ENCODE measurements at regions not wholly inside any gene's neighbourhood (a gene's known extent, or its start where the extent isn't known, plus 50 kb on each side); places are given as distances from the start of the nearest gene placed in this dataset.
"Not testable (repeated sequence)": the region's sequence is repeated elsewhere in the genome, so short reads cannot be mapped to it uniquely, and the experiment has no call there.

DNA sequence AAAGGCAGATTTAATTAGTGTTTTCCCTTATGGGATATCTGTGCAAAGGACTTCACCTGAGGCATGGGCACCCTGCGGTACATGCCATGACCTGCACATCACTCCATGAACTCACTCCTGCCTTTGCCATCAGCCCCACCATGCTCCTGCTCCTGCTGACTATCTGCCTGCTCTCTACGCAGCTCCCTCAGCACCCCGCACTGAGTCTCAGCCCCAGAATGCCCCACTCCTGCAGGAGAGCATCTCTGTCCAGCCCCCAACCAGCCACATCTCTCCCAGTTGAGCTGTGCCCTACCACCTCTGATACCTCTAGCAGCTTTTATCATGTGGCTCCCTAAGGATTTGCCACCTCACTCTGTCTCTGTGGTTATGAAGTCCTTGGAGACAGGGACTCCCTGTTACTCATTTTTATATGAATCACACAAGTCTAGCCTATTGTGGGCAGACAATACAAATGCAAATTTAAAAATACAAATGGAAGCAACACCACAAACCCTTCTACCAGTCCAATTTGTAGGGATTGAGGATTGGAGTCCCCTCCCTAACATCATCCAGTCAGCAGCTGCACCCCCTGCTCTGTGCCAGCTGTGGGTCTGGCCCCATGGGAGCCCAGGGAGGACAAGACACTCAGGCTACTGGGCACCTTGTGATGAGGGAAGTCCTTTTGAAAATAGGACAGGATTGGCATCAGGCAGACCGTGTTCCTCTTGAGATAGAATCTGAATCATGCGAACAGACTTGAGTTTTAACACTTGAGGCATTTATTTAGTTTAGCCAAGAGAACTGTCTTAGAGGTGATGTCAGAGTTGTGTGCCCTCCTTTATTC lies 689.6 kb upstream of the HS6ST1 start:
- DNase-seq: no peak

DNA sequence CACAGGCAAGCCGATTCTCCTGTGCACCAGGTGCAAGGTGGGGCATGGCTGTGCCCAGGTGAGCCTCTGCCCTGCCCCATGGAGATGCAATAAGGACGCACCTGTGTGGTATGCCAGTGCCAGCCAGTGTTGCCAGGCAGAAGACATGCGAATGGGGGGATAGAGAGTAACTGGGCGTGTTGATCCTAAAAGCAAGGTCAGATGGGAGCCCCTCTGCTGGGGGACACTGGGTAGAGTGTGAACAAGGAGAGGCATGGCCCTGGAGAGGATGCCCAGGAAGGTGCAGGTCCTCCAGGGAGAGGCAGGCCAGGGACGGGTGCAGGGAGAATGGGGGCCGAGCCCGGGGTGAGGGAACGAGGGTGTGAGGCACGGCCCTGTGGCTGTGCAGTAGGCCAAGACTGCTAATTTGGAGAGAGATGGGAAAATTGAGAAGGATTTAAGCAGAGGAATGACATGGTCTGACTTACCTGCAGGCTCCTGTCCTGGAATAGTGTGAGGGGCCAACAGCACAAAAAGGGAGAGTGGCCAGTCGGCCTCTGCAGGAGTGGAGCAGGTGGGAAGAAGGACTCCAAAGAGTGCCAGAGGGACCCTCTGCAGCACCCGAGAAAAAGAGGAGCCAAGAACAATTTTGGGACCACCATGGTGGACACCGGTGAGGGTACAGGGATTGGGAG lies 690.4 kb upstream of the HS6ST1 start:
- no peak for DNase-seq

DNA sequence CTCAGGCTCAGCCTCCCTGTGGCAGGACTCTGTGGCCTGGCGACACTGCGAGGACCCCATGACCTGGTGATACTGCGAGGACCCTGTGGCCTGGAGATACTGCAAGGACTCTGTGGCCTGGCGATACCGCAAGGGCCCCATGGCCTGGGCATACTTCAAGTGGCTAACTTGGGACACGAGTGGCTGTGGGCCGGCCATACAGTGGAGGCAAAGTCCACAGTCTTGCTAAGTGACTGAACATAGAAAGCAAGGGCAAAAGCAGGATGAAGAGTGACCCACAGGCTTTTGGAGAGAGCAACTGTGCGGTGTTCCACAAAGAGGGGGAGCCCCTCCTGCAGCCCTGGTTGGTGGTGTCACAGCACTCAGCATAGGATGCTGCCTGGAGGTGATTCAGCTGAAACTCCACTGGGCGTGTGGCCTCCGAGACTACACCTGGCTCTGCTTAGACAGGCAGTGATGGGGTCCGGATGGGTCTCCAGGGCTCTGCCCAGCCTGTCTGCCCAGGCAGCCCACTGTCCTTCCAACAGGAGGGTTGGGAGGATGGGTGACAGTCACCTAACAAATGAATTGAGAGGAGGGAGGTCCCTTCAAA lies 691.0 kb upstream of the HS6ST1 start:
- DNase-seq: no peak

DNA sequence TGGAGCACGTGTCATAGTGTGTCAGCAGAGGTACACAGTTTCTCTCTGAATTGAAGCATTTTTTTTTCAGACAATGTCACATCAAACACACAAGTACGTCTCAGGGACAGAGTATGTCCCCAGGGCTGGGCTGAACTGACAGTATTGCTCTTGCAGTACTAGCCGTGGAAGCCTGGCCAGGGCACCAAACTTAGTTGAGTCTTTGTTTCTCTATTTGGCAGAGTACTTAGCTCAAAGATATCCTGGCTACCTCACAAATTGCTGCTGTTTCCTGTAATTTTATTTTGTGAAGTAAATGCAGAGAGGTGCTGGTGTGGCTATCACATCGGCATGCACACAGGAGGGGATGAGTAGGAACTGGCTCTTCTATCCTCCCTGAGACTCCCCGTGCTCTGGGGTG lies 691.6 kb upstream of the HS6ST1 start:
- DNase-seq: no peak

DNA sequence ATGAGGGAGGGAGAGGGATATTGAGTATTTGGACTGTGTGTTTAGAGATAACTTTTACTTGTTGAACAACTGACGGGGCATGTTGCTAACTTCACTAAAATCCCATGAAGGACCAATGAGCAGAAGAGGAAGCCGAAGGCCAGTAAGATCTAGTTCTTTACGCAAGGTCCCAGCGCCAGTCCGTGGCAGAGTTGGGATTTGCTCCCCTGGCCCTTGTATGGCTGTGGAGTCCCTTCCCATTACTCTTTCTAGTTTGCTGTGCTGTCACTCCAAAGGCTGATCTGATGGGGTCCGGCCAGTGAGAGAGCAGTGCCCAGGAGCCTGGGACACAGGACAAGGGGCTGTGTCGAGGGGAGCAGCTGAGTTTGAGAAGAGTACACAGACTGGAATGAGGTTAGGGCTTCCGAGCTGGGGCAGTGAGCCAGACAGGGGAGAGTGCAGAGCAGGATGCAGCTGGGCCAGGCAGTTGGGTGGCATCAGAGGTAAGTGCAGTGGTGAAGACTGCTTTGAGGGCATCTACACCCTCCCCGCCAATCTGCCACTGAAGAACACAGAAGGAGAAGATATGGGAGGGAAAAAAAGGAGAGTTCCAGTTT lies 692.9 kb upstream of the HS6ST1 start:
- DNase-seq: no peak

DNA sequence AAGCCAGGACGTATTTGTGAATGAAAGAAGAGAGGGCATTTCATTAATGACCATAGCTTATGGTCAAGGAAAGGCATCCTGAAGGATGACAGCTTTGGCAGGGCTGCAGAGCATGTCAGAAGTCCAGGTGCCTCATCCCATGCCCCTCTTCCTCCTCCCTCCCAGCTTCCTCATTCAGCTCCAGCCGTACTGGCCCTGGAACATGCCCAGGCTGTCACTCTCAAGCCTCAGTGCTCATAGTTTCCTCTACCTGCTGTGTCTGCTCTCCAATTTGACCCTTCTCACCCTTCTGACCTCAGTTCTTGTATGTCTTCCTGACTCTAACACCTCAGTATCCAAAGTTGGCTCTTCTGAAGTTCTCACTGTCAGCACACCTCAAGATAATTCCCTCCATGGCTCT lies 695.8 kb upstream of the HS6ST1 start:
- no peak for DNase-seq

DNA sequence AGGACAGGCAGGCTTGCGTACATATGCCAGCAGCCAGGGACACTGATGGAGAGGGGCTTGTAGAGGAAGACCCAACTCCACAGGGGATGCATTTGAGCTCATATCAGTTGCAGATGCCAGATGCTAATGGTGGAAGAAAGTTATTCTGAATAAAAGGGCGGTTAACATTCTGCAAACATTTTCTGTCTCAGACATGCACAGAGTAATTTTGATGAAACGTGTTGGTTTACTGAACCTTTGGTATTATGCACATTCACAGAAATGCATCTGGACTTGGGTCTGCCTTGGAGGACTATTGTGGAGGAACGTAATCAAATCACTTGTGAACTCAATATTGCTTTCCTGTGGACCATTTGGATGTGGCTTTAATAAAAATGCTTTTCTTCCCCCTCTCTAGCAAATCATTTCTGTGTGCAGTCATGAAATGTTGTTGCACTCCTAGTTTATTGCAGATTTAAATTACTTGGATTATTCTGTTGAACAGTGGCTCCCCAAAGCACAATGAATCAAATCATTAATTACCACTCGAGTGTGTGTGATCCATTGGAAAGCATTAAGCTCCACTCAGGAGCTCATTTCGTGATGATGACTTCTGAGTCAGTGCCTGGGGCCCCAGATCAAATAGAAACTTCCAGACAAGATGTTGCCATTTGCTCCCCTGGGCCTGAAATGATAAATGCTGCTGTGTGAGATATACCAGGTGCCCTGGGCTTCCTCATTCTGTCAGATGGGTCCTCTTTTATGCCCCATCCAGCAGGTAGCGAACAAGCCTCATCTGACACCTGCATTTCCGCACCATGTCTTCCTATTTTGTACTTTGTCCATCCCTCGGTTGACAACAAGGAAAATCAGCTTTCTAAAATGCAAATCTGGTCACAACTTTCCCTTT lies 697.0 kb upstream of the HS6ST1 start:
- DNase-seq: no peak

DNA sequence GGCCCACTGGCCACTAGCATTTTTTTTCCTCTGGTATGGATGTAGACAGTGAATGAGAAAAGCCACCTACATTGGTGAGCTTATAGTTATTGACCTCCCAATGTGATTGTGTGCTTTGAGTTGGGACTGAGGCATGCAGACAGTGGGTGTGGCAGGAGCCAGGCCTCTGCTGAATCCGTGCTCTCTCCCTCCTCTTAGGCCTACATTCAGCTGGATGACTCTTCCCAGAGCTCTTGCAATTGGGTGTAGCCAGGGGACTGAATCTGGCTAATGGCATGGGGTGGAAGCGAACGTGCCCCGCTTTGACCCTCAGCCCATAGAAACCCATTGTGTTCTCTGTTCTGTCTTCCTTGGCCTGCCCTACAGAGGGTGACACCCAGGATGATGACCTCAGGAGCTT lies 698.3 kb upstream of the HS6ST1 start:
- no peak for DNase-seq

DNA sequence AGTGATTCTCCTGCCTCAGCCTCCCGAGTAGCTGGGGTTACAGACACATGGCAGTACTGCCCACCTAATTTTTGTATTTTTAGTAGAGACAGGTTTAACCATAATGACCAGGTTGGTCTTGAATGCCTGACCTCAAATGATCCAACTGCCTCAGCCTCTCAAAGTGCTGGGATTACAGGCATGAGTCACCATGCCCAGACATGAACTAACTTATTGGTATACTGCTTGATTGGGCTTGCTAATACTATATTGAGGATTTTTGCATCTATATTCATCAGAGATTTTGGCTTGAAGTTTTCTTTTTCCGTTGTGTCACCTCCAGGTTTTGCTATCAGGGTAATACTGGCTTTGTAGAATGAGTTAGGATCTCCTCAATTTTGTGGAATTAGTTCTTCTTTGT lies 706.1 kb upstream of the HS6ST1 start:
- DNase-seq: no peak

DNA sequence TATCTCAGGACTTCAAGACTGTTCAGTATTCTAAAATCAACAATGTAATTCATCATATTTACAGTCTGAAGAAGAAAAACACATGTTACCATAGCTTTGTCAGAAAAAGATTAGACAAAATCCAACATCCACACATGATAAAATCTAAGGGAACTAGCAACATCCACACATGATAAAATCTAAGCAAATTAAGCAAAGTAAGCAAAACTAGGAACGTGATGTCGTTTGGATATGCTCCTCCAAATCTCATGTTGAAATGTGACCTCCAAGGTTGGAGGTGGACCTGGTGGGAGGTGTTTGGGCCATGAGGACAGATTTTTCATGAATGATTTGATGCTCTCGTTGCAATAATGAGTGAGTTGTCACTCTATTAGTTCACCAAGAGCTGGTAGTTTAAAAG lies 717.3 kb upstream of the HS6ST1 start:
- no peak for DNase-seq

DNA sequence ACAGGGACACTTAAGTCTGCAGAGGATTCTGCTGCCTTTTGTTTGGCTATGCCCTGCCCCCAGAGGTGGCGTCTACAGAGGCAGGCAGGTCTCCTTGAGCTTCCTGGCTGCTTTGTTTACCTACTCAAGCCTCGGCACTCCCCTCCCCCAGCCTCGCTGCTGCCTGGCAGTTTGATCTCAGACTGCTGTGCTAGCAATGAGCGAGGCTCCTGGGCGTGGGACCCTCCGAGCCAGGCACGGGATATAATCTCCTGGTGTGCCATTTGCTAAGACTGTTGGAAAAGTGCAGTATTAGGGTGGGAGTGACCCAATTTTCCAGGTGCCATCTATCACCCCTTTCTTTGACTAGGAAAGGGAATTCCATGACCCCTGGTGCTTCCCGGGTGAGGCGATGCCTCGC lies 725.0 kb upstream of the HS6ST1 start:
- not testable (repeated sequence) for DNase-seq

DNA sequence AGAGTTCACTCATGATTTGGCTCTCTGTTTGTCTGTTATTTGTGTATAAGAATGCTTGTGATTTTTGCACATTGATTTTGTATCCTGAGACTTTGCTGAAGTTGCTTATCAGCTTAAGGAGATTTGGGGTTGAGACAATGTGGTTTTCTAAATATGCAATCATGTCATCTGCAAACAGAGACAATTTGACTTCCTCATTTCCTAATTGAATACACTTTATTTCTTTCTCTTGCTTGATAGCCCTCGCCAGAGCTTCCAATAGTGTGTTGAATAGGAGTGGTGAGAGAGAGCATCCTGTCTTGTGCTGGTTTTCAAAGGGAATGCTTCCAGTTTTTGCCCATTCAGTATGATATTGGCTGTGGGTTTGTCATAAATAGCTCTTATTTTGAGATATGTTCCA lies 727.8 kb upstream of the HS6ST1 start:
- not testable (repeated sequence) for DNase-seq

DNA sequence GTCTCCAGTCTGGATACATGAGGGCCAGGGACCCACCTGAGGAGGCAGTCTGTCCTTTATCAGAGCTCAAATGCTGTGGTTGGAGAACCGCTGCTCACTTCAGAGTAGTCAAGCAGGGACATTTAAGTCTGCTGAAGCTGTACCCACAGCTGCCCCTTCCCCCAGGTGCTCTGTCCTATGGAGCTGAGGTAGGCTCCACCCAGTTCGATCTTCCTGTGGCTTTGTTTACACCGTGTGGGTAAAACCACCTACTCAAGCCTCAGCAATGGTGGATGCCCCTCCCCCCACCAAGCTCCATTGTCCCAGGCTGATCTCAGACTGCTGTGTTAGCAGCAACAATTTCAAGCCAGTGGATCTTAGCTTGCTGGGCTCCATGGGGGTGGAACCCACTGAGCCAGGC lies 731.4 kb upstream of the HS6ST1 start:
- no peak for DNase-seq

DNA sequence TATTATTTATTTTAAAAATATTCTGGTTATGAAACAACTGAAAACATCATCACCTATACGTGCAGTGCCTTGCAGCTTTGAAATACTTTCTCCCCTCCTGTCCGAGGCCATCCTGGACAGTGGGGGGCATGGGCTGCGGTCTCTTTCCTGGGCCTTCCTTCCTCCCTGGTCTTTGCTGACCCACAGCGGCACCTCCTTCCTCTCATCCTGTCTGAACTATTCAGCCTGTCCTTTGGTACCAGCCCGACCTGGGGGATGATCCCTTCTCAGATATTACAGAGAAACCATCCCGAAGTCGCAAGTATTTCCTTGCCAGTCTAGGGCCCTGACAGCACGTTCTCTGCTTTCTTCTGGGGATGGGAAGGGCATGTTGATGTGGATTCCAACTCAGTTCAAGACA lies 736.6 kb upstream of the HS6ST1 start:
- DNase-seq: no peak

DNA sequence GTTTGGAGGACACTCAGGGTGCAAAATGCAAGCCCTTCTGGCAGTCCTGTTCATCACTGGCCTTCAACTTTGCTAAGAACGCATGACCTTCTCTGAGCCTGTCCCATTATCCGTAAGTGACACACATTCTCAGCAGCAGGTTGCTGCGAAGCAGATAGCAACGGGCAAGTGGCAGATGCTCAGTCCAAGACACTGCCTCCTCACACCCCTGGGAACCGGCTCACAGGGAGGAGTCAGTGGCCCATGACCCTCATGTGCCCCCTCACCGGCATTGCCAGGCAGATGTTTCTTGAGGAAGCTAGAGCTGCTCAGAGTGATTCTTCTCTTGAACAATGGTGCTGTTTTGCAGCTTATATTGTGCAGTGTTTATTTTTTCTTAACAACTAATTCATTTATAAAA lies 737.2 kb upstream of the HS6ST1 start:
- DNase-seq: no peak

DNA sequence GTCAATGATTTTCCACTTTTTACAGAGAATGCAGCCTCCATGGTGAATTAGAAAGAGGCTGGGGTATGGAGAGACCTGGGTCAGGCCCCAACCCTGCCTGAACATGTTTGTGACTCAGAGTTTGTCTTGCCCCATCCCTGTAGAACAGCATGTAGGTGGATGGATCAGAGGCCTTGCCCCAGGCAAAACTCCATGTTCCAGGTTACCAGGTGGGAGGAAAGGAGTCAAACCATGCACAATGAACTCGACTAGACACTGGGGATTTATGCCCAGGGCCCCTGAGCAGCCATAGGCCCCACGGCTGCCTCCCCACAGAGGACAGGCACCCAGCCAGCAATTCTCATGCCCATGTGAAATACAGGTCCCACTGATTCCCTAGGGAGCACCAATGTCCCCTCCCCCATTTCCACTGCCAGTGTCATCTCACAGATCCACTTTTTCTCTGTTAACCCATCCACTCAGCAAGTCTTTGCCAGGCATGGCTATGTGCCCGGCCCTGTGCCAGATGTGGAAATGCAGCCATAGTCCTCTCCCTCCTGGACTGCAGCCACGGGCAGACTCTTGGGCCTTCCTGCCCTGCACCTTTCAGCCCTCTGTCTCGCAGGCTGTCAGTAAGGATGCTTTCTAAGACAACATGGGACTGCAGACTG lies 737.8 kb upstream of the HS6ST1 start:
- no peak for DNase-seq

DNA sequence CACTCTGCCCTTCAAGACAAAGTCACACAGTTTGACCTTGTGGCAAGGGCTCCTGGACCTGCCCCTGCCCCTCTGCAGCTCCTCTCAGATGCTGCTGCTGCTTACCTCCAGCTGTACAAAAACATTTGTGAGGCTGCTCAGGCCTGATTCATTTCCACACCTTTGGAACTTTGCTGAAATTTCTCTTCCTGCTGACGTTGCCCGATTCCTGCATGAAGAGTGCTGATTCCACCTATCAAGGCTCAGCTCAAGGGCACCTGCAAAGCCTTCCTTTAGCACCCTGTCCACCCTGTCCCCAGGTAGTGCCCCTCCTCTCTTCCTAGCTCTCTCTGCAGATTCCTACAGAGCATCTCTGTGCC lies 738.3 kb upstream of the HS6ST1 start:
- DNase-seq: no peak

DNA sequence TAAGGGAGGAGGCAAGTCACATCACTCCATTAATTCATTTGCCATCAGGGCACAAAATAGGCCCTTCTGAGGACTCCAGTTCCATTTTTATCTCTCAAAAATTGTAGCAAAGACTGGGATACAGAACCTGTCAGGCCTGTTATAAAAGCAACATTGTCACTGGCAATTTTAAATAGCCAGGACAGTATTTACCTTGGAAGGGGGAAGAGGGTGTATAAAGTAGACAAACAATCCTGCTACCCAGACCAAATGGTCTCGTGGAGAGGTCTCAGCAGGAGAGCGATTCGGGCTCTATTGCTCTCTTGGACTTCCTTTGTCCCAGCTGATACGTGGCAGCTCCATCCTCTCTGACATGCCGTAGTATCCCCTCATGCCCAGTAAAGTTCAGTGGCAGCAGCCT lies 740.3 kb upstream of the HS6ST1 start:
- no peak for DNase-seq

DNA sequence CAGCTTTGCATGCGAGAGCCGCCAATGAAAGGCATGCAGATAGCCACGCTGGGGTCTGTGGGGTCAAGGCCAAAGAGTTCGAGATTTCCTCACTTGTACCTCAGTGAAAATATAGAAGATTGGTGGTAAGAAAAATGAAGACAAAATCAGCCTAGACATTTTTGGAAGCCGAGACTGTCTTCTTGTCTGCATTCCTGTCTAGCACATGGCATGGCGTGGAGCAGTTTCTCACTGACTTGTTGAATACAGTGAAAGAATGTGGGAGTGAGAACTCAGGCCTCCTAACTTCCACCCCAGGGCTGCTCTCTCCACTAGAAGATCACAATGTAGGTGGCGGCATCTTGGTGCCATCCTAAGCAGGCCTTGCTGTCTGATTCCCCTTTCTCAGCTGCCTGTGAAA lies 740.8 kb upstream of the HS6ST1 start:
- DNase-seq: no peak

DNA sequence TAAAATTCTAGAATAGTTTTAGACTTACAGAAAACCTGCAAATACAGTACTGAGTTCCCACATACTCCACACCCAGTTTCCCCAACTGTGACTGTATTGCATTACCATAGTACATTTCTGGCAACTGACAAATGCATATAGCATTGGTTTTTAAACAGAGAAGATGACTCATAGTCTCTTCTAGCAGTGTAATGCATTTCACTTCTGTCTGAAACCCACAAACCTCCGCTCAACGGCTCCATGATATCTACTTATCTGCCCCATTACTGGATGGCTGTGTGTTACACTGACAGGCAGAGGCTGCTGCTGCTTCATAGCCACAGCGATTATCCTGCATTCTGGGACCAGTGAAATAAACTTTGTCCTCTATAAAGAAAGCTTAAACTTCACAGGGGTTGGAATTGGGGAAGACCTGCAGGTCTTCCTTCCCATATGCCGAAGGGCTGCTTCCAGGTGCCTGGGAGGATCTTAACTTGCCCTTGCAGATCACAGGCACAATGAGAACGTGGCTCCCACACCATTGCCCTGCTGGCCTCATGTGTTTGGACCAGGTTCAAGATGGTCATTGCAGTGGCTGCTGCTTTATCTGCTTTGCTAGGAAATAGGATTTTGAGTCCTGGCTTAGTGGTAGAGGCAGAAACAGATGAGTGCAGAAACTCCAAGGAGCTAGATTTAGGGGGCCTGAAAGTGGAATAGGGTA lies 742.6 kb upstream of the HS6ST1 start:
- DNase-seq: no peak

DNA sequence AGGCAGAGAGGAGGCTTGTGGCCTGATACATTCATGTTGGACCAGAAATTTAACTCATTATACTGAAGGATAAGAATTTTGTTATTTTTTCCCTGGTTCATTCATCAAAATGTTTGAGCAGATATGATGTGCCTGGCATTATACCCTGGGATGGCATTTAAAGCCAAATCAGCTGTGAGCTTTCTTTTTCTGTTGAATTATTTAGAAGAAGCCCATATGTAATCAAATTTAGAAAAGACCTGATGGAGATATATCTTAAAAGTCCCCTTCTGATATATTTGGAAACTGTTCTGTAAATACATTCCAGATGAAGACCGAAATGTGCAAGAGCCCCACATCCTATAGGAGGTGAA lies 743.1 kb upstream of the HS6ST1 start:
- no peak for DNase-seq
